ENCODE measurements at regions not wholly inside any gene's neighbourhood (a gene's known extent, or its start where the extent isn't known, plus 50 kb on each side); places are given as distances from the start of the nearest gene placed in this dataset.

DNA sequence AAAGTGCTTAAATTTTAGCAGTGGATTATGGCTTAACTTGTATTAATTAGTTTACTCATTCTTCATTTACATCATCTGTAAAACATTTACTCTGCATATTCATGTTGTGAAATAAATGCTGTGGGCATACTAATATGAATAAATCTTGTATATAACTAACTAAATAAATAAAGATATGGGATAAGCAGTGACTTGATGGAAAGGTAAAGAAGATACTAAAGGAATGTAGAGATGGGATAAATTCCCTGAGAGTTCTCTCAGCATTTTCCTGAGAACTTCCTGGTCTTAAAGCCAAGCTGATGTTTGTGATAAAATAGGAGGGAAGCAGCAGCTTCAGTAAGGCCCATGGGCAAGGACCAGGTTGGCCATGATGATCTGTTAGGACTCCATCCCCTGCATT, 652.1 kb downstream of the RNF144B start (continued):
- TF ChIP-seq RCOR1 (IDR thresholded peaks at IDR 0.05; ENCODE audit: borderline replicate concordance in 1 of 2, low read depth in 2 of 2, low read length in 2 of 2): no peak
- TF ChIP-seq POLR2AphosphoS5 (IDR thresholded peaks at IDR 0.05; ENCODE audit: control insufficient read depth, insufficient read depth, low read depth, low read length): no peak
- no peak for TF ChIP-seq PPARD (CRISPR knock-in tag; IDR thresholded peaks at IDR 0.05)

DNA sequence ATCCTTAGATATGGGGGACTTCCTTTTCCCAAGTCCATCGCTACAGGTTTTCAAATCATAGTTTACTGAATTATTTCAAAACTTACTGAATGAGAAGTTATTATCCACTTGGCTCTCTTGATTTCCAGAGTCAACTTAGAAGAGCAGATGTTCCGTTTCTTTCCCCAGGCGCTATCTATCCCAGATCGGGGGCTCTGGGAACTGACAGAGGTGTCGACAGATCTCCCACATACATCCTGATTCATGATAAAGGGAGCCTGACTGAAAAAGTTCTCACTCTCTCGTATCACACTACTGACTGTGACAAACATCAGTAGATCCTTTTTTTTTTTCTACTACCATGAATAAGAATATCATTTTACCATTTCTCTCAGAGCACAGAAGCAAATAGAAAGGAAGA, 654.8 kb downstream of the RNF144B start:
- no peaks in the 10 kb centered on the region for H3K79me2 ChIP-seq (ENCODE audit: control insufficient read depth, insufficient read depth, low read length)
- no peak overlapping the region for H3K27ac ChIP-seq (ENCODE audit: extremely low read depth, low read depth, low read length)
- WGBS (ENCODE audit: insufficient coverage, low coverage, missing lambda C conversion rate): 0% methylated on average over 6 of the region's 6 CpGs
- no peak overlapping the region for H3K4me2 ChIP-seq (ENCODE audit: insufficient read depth, low read length)
- H3K9ac ChIP-seq (ENCODE audit: insufficient read depth in 1 of 2, low read depth in 2 of 2, low read length in 2 of 2): no peak overlapping the region
- ChIA-PET POLR2A (no interaction called here), CTCF (ENCODE audit: low intra/inter-chr PET ratio) (no interaction called here)
- H3K4me3 ChIP-seq: no peak overlapping the region
- no peaks in the 10 kb centered on the region for H4K20me1 ChIP-seq (replicated peaks; ENCODE audit: control insufficient read depth, insufficient read depth, low read length)
- no peaks in the 10 kb centered on the region for H3K4me1 ChIP-seq (replicated peaks in 1 of 2; ENCODE audit: control insufficient read depth in 2 of 2, insufficient read depth in 2 of 2, low read length in 2 of 2)
- no peaks in the 10 kb centered on the region for H3K9me1 ChIP-seq (ENCODE audit: control insufficient read depth, insufficient read depth, low read length)
- BruUV-seq (replicated peaks): no TSS peak
- FAIRE-seq: no peak
- H3K36me3 ChIP-seq (ENCODE audit: control insufficient read depth, insufficient read depth, low read length): no peaks in the 10 kb centered on the region
- H3K27me3 ChIP-seq (ENCODE audit: control insufficient read depth in 2 of 2, insufficient read depth in 2 of 2, low read length in 2 of 2): no peaks in the 10 kb centered on the region
- in situ Hi-C loops (cut with MboI): no loop called here
- TF ChIP-seq TGIF2 (CRISPR knock-in tag; IDR thresholded peaks at IDR 0.05) (no peak), GATA2 (CRISPR knock-in tag; IDR thresholded peaks at IDR 0.05) (no peak), CXXC5 (CRISPR knock-in tag; IDR thresholded peaks at IDR 0.05) (no peak)
- TF ChIP-seq, protein P1, sequence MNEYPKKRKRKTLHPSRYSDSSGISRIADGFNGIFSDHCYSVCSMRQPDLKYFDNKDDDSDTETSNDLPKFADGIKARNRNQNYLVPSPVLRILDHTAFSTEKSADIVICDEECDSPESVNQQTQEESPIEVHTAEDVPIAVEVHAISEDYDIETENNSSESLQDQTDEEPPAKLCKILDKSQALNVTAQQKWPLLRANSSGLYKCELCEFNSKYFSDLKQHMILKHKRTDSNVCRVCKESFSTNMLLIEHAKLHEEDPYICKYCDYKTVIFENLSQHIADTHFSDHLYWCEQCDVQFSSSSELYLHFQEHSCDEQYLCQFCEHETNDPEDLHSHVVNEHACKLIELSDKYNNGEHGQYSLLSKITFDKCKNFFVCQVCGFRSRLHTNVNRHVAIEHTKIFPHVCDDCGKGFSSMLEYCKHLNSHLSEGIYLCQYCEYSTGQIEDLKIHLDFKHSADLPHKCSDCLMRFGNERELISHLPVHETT (CRISPR knock-in tag; conservative IDR thresholded peaks at IDR 0.05 in 1 of 2, IDR thresholded peaks at IDR 0.05 in 1 of 2): no peak
- no peak for ATAC-seq
- intact Hi-C loops (cut with micrococcal nuclease): no loop called here
- no peaks in the 10 kb centered on the region for H3K9me3 ChIP-seq (replicated peaks; ENCODE audit: control insufficient read depth, insufficient read depth, low read depth, low read length)
- no peak overlapping the region for H2AFZ ChIP-seq (ENCODE audit: low read depth, low read length)
- no peak for DNase-seq (ENCODE audit: extremely low read depth in 1 of 4, low spot score in 3 of 4)
